ENCODE measurements at regions not wholly inside any gene's neighbourhood (a gene's known extent, or its start where the extent isn't known, plus 50 kb on each side); places are given as distances from the start of the nearest gene placed in this dataset.
"Not testable (repeated sequence)": the region's sequence is repeated elsewhere in the genome, so short reads cannot be mapped to it uniquely, and the experiment has no call there.

- ATAC-seq, result no peak
Measured at GRCh38 chr10:7027237-7027912, 383.5 kb downstream of the SFMBT2 start.

- no peak for ATAC-seq
Measured at GRCh38 chr10:7026818-7027217, 384.0 kb downstream of the SFMBT2 start.

- no peak for ATAC-seq
Measured at GRCh38 chr10:7025296-7025695, 385.5 kb downstream of the SFMBT2 start.

- no peak for ATAC-seq
Measured at GRCh38 chr10:7015457-7015856, 395.4 kb downstream of the SFMBT2 start.

- no peak for ATAC-seq
Measured at GRCh38 chr10:7014721-7015120, 396.1 kb downstream of the SFMBT2 start.

GRCh38 chr10:7011994-7012393 is 398.8 kb downstream of the SFMBT2 start:
- no peak for ATAC-seq

- ATAC-seq, result no peak
Measured at GRCh38 chr10:7008645-7009044, 402.2 kb downstream of the SFMBT2 start.

- ATAC-seq, result no peak
Measured at GRCh38 chr10:7007600-7008190, 403.1 kb downstream of the SFMBT2 start.

GRCh38 chr10:7006566-7006965 is 404.3 kb downstream of the SFMBT2 start:
- no peak for ATAC-seq

GRCh38 chr10:7003831-7004395 is 406.9 kb downstream of the SFMBT2 start:
- ATAC-seq, result no peak

GRCh38 chr10:7000061-7000460 is 410.8 kb downstream of the SFMBT2 start:
- ATAC-seq, result no peak

GRCh38 chr10:6999232-6999925 is 411.5 kb downstream of the SFMBT2 start:
- no peak for ATAC-seq

GRCh38 chr10:6997509-6997908 is 413.3 kb downstream of the SFMBT2 start:
- no peak for ATAC-seq

GRCh38 chr10:6996431-6996830 is 414.4 kb downstream of the SFMBT2 start:
- ATAC-seq, result no peak

GRCh38 chr10:6995831-6996230 is 415.0 kb downstream of the SFMBT2 start:
- no peak for ATAC-seq

GRCh38 chr10:6995341-6995740 is 415.3 kb upstream of the PRKCQ start:
- no peak for ATAC-seq

GRCh38 chr10:6990891-6991290 is 410.8 kb upstream of the PRKCQ start:
- ATAC-seq, result no peak

GRCh38 chr10:6988654-6989053 is 408.6 kb upstream of the PRKCQ start:
- peak; percentile 48 to 58 for ATAC-seq

- no peak for ATAC-seq
Measured at GRCh38 chr10:6987536-6987945, 407.5 kb upstream of the PRKCQ start.

- ATAC-seq, result no peak
Measured at GRCh38 chr10:6986927-6987326, 406.9 kb upstream of the PRKCQ start.

- ATAC-seq, result no peak
Measured at GRCh38 chr10:6985644-6986043, 405.6 kb upstream of the PRKCQ start.

- ATAC-seq, result no peak
Measured at GRCh38 chr10:6984971-6985370, 404.9 kb upstream of the PRKCQ start.

GRCh38 chr10:6984016-6984415 is 403.9 kb upstream of the PRKCQ start:
- ATAC-seq, result not testable (repeated sequence)

- ATAC-seq, result no peak
Measured at GRCh38 chr10:6980353-6980752, 400.3 kb upstream of the PRKCQ start.

All from activated CD4-positive, CD25-positive, alpha-beta regulatory T cell treated with anti-CD3 and anti-CD28 coated beads, Interleukin-2, amount 50 U/mL, for 24 hours (primary cell).